Right ventricle myocardium superior (tissue), 1 donor: ENCODE measurements at regions not wholly inside any gene's neighbourhood (a gene's known extent, or its start where the extent isn't known, plus 50 kb on each side); places are given as distances from the start of the nearest gene placed in this dataset.
A peak's percentile ranks its signal among the peaks of the same experiment; 100 is the strongest.
"Not testable (repeated sequence)": the region's sequence is repeated elsewhere in the genome, so short reads cannot be mapped to it uniquely, and the experiment has no call there.

ENCODE experiments used
- ATAC-seq: fragments of 200-7000 bp; cut with Tn5 transposase; one replicate; pipeline ENCODE4 v1.9.1; 2020; ENCODE audit warnings: mild to moderate bottlenecking; ENCODE audit not compliant: poor library complexity
- DNase-seq: peaks from one replicate; pipeline ENCODE4 v3.0.0-alpha.2; 2020
- intact Hi-C: fragments of 100-400 bp; cut with DNase I; formaldehyde crosslinking; loops from one replicate; pipeline ENCODE4 v1.11.2; 2022
- donor health status: DM: no; HTN: yes; CAD: no; lungs with severe emphysema.

- ATAC-seq, result no peak
- no peak for DNase-seq
- intact Hi-C loops, result no loop called here
Observed at GRCh38 chr3:34146596-34146995, 348.2 kb downstream of the PDCD6IP start.

GRCh38 chr3:34150992-34151391 lies 352.6 kb downstream of the PDCD6IP start:
- DNase-seq, result no peak
- no peak for ATAC-seq
- intact Hi-C loops, result no loop called here

- intact Hi-C loops, result no loop called here
- ATAC-seq (no peak), DNase-seq (no peak)
Observed at GRCh38 chr3:34152656-34153055, 354.2 kb downstream of the PDCD6IP start.

- no peak for ATAC-seq
- intact Hi-C loops, result no loop called here
- no peak for DNase-seq
Observed at GRCh38 chr3:34155108-34155507, 356.7 kb downstream of the PDCD6IP start.

- intact Hi-C loops, result no loop called here
- DNase-seq (no peak), ATAC-seq (no peak)
Observed at GRCh38 chr3:34155666-34156065, 357.2 kb downstream of the PDCD6IP start.

GRCh38 chr3:34157491-34157890 lies 359.1 kb downstream of the PDCD6IP start:
- ATAC-seq (no peak), DNase-seq (no peak)
- intact Hi-C loops, result no loop called here

GRCh38 chr3:34159613-34160420 lies 361.4 kb downstream of the PDCD6IP start:
- no peak for DNase-seq
- intact Hi-C loops, result no loop called here
- no peak for ATAC-seq

- ATAC-seq, DNase-seq, intact Hi-C loops: not testable (repeated sequence)
Observed at GRCh38 chr3:34169636-34170035, 371.2 kb downstream of the PDCD6IP start.

GRCh38 chr3:34174740-34175139 lies 376.3 kb downstream of the PDCD6IP start:
- intact Hi-C loops, result no loop called here
- ATAC-seq (no peak), DNase-seq (no peak)

- ATAC-seq (no peak), DNase-seq (no peak)
- intact Hi-C loops, result no loop called here
Observed at GRCh38 chr3:34175636-34176176, 377.3 kb downstream of the PDCD6IP start.

- intact Hi-C loops, result no loop called here
- DNase-seq (no peak), ATAC-seq (no peak)
Observed at GRCh38 chr3:34176723-34177122, 378.3 kb downstream of the PDCD6IP start.

- DNase-seq (no peak), ATAC-seq (no peak)
- intact Hi-C loops, result no loop called here
Observed at GRCh38 chr3:34178415-34178814, 380.0 kb downstream of the PDCD6IP start.

GRCh38 chr3:34179716-34180115 lies 381.3 kb downstream of the PDCD6IP start:
- intact Hi-C loops, result no loop called here
- DNase-seq (no peak), ATAC-seq (no peak)

GRCh38 chr3:34180532-34180931 lies 382.1 kb downstream of the PDCD6IP start:
- DNase-seq, result no peak
- intact Hi-C loops, result no loop called here
- no peak for ATAC-seq

GRCh38 chr3:34183114-34183513 lies 384.7 kb downstream of the PDCD6IP start:
- ATAC-seq (no peak), DNase-seq (no peak)

GRCh38 chr3:34183611-34184340 lies 385.3 kb downstream of the PDCD6IP start:
- DNase-seq (no peak), ATAC-seq (no peak)
- intact Hi-C loops, result no loop called here

More at GRCh38 chr3:34183114-34183513, 384.7 kb downstream of the PDCD6IP start:
- intact Hi-C loops, result no loop called here

GRCh38 chr3:34185301-34185700 lies 386.9 kb downstream of the PDCD6IP start:
- ATAC-seq (no peak), DNase-seq (no peak)
- intact Hi-C loops, result no loop called here

- no peak for DNase-seq
Observed at GRCh38 chr3:34189133-34189532, 390.7 kb downstream of the PDCD6IP start.

GRCh38 chr3:34196914-34197313 lies 398.5 kb downstream of the PDCD6IP start:
- DNase-seq (no peak), ATAC-seq (no peak)
- intact Hi-C loops, result no loop called here

More at GRCh38 chr3:34189133-34189532, 390.7 kb downstream of the PDCD6IP start:
- peak; percentile 39 for ATAC-seq
- intact Hi-C loops, result no loop called here

- ATAC-seq (no peak), DNase-seq (no peak)
- intact Hi-C loops, result no loop called here
Observed at GRCh38 chr3:34198309-34198708, 399.9 kb downstream of the PDCD6IP start.
